ENCODE measurements at regions not wholly inside any gene's neighbourhood (a gene's known extent, or its start where the extent isn't known, plus 50 kb on each side); places are given as distances from the start of the nearest gene placed in this dataset.
A peak's percentile ranks its signal among the peaks of the same experiment; 100 is the strongest.

DNA sequence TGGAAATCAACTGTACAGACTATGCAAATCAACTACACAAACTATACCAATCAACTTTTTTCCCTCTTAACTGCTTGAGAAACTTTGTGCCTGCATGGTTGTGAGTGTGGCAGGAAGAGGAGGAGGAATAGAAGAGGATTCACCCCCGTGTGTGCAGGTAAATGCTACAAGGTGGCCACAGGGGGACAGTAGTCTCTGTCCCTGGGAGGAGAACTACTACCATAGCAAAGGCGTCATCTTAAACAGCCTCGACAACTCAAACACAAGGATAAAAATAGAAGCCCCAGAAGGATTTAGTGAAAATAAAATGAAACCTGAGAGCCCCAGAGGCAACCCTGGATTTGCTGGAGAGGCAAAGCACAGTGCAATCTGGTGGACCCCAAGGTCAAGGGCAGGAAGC, 199.5 kb upstream of the DYNLRB2 start:
- intact Hi-C loops (cut with DNase I; ENCODE audit: low total_unique reads), result no loop called here
- Histone ChIP-seq H3K36me3 (no peaks in the 10 kb centered on the region), H3K9me3 (no peaks in the 10 kb centered on the region), H3K27me3 (peaks cover 0 to 3% (median 0%) of the 10 kb centered on the region in 3 donors), H3K4me1 (no peaks in the 10 kb centered on the region), H3K27ac (no peak overlapping the region), H3K4me3 (no peak overlapping the region)
- 52 to 61% (median 55%) methylated on average over 3 of the region's 3 CpGs for WGBS, 5 donors
- TF ChIP-seq, protein P1, sequence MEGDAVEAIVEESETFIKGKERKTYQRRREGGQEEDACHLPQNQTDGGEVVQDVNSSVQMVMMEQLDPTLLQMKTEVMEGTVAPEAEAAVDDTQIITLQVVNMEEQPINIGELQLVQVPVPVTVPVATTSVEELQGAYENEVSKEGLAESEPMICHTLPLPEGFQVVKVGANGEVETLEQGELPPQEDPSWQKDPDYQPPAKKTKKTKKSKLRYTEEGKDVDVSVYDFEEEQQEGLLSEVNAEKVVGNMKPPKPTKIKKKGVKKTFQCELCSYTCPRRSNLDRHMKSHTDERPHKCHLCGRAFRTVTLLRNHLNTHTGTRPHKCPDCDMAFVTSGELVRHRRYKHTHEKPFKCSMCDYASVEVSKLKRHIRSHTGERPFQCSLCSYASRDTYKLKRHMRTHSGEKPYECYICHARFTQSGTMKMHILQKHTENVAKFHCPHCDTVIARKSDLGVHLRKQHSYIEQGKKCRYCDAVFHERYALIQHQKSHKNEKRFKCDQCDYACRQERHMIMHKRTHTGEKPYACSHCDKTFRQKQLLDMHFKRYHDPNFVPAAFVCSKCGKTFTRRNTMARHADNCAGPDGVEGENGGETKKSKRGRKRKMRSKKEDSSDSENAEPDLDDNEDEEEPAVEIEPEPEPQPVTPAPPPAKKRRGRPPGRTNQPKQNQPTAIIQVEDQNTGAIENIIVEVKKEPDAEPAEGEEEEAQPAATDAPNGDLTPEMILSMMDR (IDR thresholded peaks at IDR 0.05), result no peak
- TF ChIP-seq EP300 (IDR thresholded peaks at IDR 0.05) (no peak), POLR2AphosphoS5 (IDR thresholded peaks at IDR 0.05) (no peak), POLR2A (IDR thresholded peaks at IDR 0.05) (no peak)
- DNase-seq, result no peak

DNA sequence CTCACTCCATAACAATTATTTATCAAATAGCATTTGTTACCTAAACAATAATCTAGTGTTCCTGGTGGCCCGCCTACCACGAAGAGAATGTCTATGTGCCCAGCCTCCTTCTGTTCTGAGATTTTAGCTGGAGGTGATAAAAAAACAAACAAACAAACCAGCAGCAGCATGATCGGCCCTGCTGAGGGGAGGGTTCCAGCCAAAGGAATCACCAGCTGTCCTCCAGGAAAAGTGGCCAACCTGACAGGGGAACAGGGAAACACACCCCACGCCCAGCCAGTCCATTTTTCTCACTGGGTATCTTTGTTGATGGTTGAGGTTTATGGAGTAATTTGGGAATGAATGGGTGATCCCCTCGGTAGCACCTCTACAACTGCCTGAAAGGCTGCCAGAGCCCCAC, 203.0 kb upstream of the DYNLRB2 start:
- H3K36me3 ChIP-seq, result no peaks in the 10 kb centered on the region
- DNase-seq, result no peak
- intact Hi-C loops (cut with DNase I; ENCODE audit: low total_unique reads), result no loop called here
- H3K4me3 ChIP-seq, result no peak overlapping the region
- no peaks in the 10 kb centered on the region for H3K9me3 ChIP-seq
- H3K27ac ChIP-seq, result no peak overlapping the region
- 63 to 68% (median 65%) methylated on average over 5 of the region's 5 CpGs for WGBS, 5 donors
- H3K27me3 ChIP-seq, result peaks cover 0 to 3% (median 0%) of the 10 kb centered on the region in 3 donors
- no peaks in the 10 kb centered on the region for H3K4me1 ChIP-seq
- TF ChIP-seq EP300 (IDR thresholded peaks at IDR 0.05) (no peak), POLR2AphosphoS5 (IDR thresholded peaks at IDR 0.05) (no peak), POLR2A (IDR thresholded peaks at IDR 0.05) (no peak)
- TF ChIP-seq, protein P1 (IDR thresholded peaks at IDR 0.05), result no peak

DNA sequence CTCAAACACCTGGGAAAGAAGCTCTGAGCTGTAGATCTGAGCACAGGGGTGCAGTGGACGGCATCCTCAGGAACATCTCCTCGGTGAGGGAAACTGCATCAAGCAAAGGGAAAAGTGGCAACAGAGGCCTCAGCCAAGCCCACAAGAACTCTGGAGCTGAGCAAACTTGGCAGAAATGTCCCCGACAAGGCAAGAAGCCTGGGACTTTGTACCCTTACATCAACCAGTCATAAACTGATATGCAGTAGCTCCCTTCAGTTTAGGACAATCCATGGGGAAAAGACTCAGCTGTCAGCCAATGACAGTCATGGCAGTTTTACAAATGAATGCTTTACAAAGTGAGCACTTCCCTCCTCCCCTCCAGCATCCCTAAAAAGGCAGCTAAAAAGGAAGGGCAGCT, 210.0 kb upstream of the DYNLRB2 start:
- no peak overlapping the region for H3K27ac ChIP-seq
- H3K36me3 ChIP-seq, result no peaks in the 10 kb centered on the region

GRCh38 chr16:80330150-80330549, 210.6 kb upstream of the DYNLRB2 start:
- no peak overlapping the region for H3K4me3 ChIP-seq

More for the DNA sequence above, 210.0 kb upstream of the DYNLRB2 start:
- DNase-seq, result peak in 1 of 2 donors; percentile 10
- Histone ChIP-seq H3K27me3 (no peaks in the 10 kb centered on the region), H3K4me1 (no peaks in the 10 kb centered on the region), H3K4me3 (no peak overlapping the region), H3K9me3 (no peaks in the 10 kb centered on the region)
- 63 to 73% (median 69%) methylated on average over 3 of the region's 3 CpGs for WGBS, 5 donors
- intact Hi-C loops (cut with DNase I; ENCODE audit: low total_unique reads), result no loop called here
- TF ChIP-seq POLR2AphosphoS5 (IDR thresholded peaks at IDR 0.05) (no peak), EP300 (IDR thresholded peaks at IDR 0.05) (no peak), POLR2A (IDR thresholded peaks at IDR 0.05) (no peak)
- TF ChIP-seq, protein P1 (IDR thresholded peaks at IDR 0.05), result no peak

More at GRCh38 chr16:80330150-80330549, 210.6 kb upstream of the DYNLRB2 start:
- Histone ChIP-seq H3K27me3 (no peaks in the 10 kb centered on the region), H3K9me3 (no peaks in the 10 kb centered on the region), H3K36me3 (no peaks in the 10 kb centered on the region), H3K4me1 (no peaks in the 10 kb centered on the region), H3K27ac (no peak overlapping the region)
- DNase-seq, result no peak
- intact Hi-C loops (cut with DNase I; ENCODE audit: low total_unique reads), result no loop called here
- TF ChIP-seq EP300 (IDR thresholded peaks at IDR 0.05), result no peak
- TF ChIP-seq, protein P1 (IDR thresholded peaks at IDR 0.05), result no peak
- no peak for TF ChIP-seq POLR2AphosphoS5 (IDR thresholded peaks at IDR 0.05)
- TF ChIP-seq POLR2A (IDR thresholded peaks at IDR 0.05), result no peak
- WGBS, 5 donors, result 81 to 87% (median 83%) methylated on average over 3 of the region's 3 CpGs
